HUES48 (cell line): ENCODE measurements at regions not wholly inside any gene's neighbourhood (a gene's known extent, or its start where the extent isn't known, plus 50 kb on each side); places are given as distances from the start of the nearest gene placed in this dataset.

Experiments
- H3K27ac ChIP-seq: one replicate; pipeline ENCODE4 v1.7.0; 2013; ENCODE audit warnings: low read depth, low read length, inconsistent platforms
- H3K27me3 ChIP-seq: 2 replicates; pipeline ENCODE4 v1.6.1; 2013; ENCODE audit warnings: mild to moderate bottlenecking, low read length; ENCODE audit not compliant: control insufficient read depth, insufficient read depth
- H3K36me3 ChIP-seq: 2 replicates; pipeline ENCODE4 v1.6.1; 2013; ENCODE audit warnings: low read length; ENCODE audit not compliant: control insufficient read depth, insufficient read depth
- H3K4me1 ChIP-seq: 2 replicates; pipeline ENCODE4 v1.6.1; 2013; ENCODE audit warnings: mild to moderate bottlenecking, low read length; ENCODE audit not compliant: control insufficient read depth, insufficient read depth
- H3K4me3 ChIP-seq: 2 replicates; pipeline ENCODE4 v1.5.1; 2013; ENCODE audit warnings: mild to moderate bottlenecking, low read depth, low read length
- H3K9ac ChIP-seq: 2 replicates; pipeline ENCODE4 v1.6.1; 2013; ENCODE audit warnings: mild to moderate bottlenecking, low read depth, low read length, moderate library complexity
- H3K9me3 ChIP-seq: 2 replicates; pipeline ENCODE4 v1.6.1; 2013; ENCODE audit warnings: low read length; ENCODE audit not compliant: control insufficient read depth, insufficient read depth

- Histone ChIP-seq H3K27ac (no peak overlapping the region), H3K27me3 (no peaks in the 10 kb centered on the region), H3K9me3 (no peaks in the 10 kb centered on the region), H3K4me3 (no peak overlapping the region), H3K36me3 (no peaks in the 10 kb centered on the region), H3K9ac (no peak overlapping the region), H3K4me1 (no peaks in the 10 kb centered on the region)
Measured at GRCh38 chr18:39713961-39714360, 2148.4 kb upstream of the CELF4 start.

GRCh38 chr18:39711701-39712100 lies 2146.1 kb upstream of the CELF4 start:
- H3K27ac ChIP-seq, result no peak overlapping the region
- no peaks in the 10 kb centered on the region for H3K9me3 ChIP-seq
- peaks cover 6% of the 10 kb centered on the region; the same call in 1 of the 2 replicates for H3K36me3 ChIP-seq
- H3K27me3 ChIP-seq, result no peaks in the 10 kb centered on the region
- H3K4me1 ChIP-seq, result no peaks in the 10 kb centered on the region
- H3K4me3 ChIP-seq, result no peak overlapping the region
- H3K9ac ChIP-seq, result no peak overlapping the region

GRCh38 chr18:39705362-39705761 lies 2139.8 kb upstream of the CELF4 start:
- Histone ChIP-seq H3K36me3 (peaks cover 6% of the 10 kb centered on the region; the same call in 1 of the 2 replicates), H3K4me3 (no peak overlapping the region), H3K9me3 (no peaks in the 10 kb centered on the region), H3K9ac (no peak overlapping the region), H3K27me3 (no peaks in the 10 kb centered on the region), H3K27ac (no peak overlapping the region), H3K4me1 (0 out of 2 replicates have a peak, but pooled peaks cover 6% of the 10 kb centered on the region)

- no peak overlapping the region for H3K27ac ChIP-seq
- H3K4me3 ChIP-seq, result no peak overlapping the region
- no peak overlapping the region for H3K9ac ChIP-seq
- H3K27me3 ChIP-seq, result no peaks in the 10 kb centered on the region
- 0 out of 2 replicates have a peak, but pooled peaks cover 6% of the 10 kb centered on the region for H3K4me1 ChIP-seq
- H3K9me3 ChIP-seq, result no peaks in the 10 kb centered on the region
- H3K36me3 ChIP-seq, result peaks cover 10% of the 10 kb centered on the region; the same call in 1 of the 2 replicates
Measured at GRCh38 chr18:39702888-39703287, 2137.3 kb upstream of the CELF4 start.

GRCh38 chr18:39701839-39702238 lies 2136.2 kb upstream of the CELF4 start:
- no peak overlapping the region for H3K9ac ChIP-seq
- no peak overlapping the region for H3K4me3 ChIP-seq
- H3K9me3 ChIP-seq, result no peaks in the 10 kb centered on the region
- 0 out of 2 replicates have a peak, but pooled peaks cover 6% of the 10 kb centered on the region for H3K4me1 ChIP-seq
- 0 out of 2 replicates have a peak, but pooled peaks cover 5% of the 10 kb centered on the region for H3K36me3 ChIP-seq
- H3K27me3 ChIP-seq, result no peaks in the 10 kb centered on the region
- H3K27ac ChIP-seq, result no peak overlapping the region

GRCh38 chr18:39701055-39701783 lies 2135.6 kb upstream of the CELF4 start:
- no peaks in the 10 kb centered on the region for H3K9me3 ChIP-seq
- no peak overlapping the region for H3K27ac ChIP-seq
- no peaks in the 10 kb centered on the region for H3K27me3 ChIP-seq
- 0 out of 2 replicates have a peak, but pooled peaks cover 7% of the 10 kb centered on the region for H3K4me1 ChIP-seq
- H3K36me3 ChIP-seq, result 0 out of 2 replicates have a peak, but pooled peaks cover 5% of the 10 kb centered on the region
- no peak overlapping the region for H3K4me3 ChIP-seq
- H3K9ac ChIP-seq, result no peak overlapping the region

GRCh38 chr18:39699340-39699964 lies 2133.9 kb upstream of the CELF4 start:
- Histone ChIP-seq H3K36me3 (0 out of 2 replicates have a peak, but pooled peaks cover 5% of the 10 kb centered on the region), H3K27ac (no peak overlapping the region), H3K4me1 (peaks cover 25% of the 10 kb centered on the region), H3K27me3 (no peaks in the 10 kb centered on the region), H3K4me3 (no peak overlapping the region), H3K9me3 (no peaks in the 10 kb centered on the region), H3K9ac (no peak overlapping the region)

- no peak overlapping the region for H3K4me3 ChIP-seq
- H3K36me3 ChIP-seq, result 0 out of 2 replicates have a peak, but pooled peaks cover 5% of the 10 kb centered on the region
- H3K27me3 ChIP-seq, result no peaks in the 10 kb centered on the region
- H3K27ac ChIP-seq, result no peak overlapping the region
- H3K9ac ChIP-seq, result no peak overlapping the region
- H3K4me1 ChIP-seq, result peaks cover 32% of the 10 kb centered on the region
- no peaks in the 10 kb centered on the region for H3K9me3 ChIP-seq
Measured at GRCh38 chr18:39698436-39698835, 2132.8 kb upstream of the CELF4 start.

GRCh38 chr18:39693359-39693758 lies 2127.8 kb upstream of the CELF4 start:
- Histone ChIP-seq H3K27me3 (no peaks in the 10 kb centered on the region), H3K4me3 (no peak overlapping the region), H3K36me3 (no peaks in the 10 kb centered on the region), H3K9ac (no peak overlapping the region), H3K4me1 (peaks cover 51% of the 10 kb centered on the region), H3K27ac (no peak overlapping the region), H3K9me3 (no peaks in the 10 kb centered on the region)

- H3K9me3 ChIP-seq, result no peaks in the 10 kb centered on the region
- no peaks in the 10 kb centered on the region for H3K36me3 ChIP-seq
- no peaks in the 10 kb centered on the region for H3K27me3 ChIP-seq
- H3K9ac ChIP-seq, result no peak overlapping the region
- H3K27ac ChIP-seq, result peak overlapping the region; percentile 45
- peaks cover 52% of the 10 kb centered on the region for H3K4me1 ChIP-seq
- H3K4me3 ChIP-seq, result peak overlapping the region; percentile 53
Measured at GRCh38 chr18:39692367-39693015, 2126.9 kb upstream of the CELF4 start.
